ENCODE measurements at regions not wholly inside any gene's neighbourhood (a gene's known extent, or its start where the extent isn't known, plus 50 kb on each side); places are given as distances from the start of the nearest gene placed in this dataset.

GRCh38 chr20:52864916-52865605, 107.1 kb upstream of the TSHZ2 start:
- DNase-seq (ENCODE audit: low read depth in 1 of 2, low spot score in 1 of 2), result no peak

DNA sequence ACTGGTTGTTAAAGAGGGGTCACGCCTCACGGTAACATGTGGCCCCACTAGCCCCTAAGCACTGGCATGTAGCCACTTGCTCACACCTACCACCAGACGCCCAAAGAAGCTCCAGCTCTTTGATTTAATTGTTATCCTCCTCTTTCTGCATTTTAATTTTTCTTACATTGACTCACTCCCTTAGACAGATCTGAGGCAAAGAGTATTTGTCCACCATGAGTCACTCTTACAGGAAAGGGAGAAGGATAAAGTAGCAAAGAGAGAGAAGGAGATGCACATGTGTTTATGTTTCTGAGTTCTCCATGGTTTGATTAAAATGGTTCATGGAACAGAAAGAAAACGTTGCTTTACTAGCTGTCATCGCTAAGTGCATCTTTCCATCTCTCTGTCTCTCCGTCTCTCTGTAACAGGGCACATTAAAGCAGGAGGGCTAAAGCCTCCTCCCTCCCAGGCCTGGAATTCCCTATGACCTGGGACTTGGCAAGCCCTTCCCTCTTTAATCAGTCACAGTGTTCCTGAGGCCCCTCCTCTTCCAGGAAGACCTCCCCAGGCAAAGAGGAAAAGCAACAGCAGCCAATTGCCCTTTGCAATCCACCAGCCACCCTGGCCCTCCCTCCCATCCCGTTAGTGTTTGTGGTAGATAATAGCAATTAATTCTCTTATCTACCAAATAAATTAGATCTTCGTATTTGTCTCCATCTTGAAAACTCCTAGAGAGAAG, 112.8 kb upstream of the TSHZ2 start:
- no peak for DNase-seq (ENCODE audit: low read depth in 1 of 2, low spot score in 1 of 2)

DNA sequence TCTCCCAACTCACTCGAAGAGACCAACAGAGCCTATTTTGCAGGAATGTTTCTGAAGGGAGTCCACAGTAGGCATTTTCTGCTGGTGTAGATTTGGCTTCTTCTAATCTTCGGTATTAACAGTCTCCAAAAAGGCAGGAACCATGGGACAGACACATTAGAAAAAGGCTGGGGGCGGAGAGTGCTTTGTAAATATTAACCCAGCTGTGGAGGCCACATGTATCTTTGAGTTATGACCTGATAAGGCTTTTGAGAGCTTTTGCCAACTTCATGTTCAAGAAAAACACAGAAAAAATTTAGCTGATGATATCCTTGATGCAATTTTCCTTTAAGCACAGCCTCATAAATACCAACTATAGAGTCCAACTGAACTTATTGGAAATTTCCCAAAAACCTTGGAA, 119.4 kb upstream of the TSHZ2 start:
- DNase-seq (ENCODE audit: low read depth in 1 of 2, low spot score in 1 of 2), result no peak

DNA sequence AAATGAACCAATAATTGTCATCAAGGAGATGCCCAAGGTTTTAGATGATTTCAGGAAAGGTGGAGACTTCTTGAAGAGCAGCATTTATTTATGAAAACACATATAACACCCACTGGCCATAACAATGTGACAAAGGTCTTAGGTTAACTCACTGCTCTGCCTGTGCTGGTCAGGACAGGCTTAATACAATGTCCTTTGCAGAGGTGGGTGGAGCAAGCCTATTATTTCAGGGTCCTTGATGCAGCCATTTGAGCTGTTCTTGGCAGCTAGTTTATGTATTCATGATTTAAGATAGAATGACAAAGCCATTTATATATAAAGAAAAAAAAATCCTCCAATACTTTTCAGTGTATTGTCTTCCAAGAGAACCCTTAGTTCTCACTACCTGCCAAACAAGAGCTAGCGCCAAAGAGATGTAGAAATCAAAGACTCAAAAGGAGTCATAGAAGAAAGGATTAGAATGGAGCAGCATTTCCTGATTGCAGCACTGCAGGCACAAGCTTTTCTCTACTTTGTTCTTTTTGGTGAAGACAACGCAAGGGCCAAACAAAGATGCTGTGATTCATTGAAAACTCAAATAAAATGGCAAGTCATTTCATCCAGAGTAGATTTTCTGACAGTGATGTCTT, 124.3 kb upstream of the TSHZ2 start:
- DNase-seq (ENCODE audit: low read depth in 1 of 2, low spot score in 1 of 2), result no peak

DNA sequence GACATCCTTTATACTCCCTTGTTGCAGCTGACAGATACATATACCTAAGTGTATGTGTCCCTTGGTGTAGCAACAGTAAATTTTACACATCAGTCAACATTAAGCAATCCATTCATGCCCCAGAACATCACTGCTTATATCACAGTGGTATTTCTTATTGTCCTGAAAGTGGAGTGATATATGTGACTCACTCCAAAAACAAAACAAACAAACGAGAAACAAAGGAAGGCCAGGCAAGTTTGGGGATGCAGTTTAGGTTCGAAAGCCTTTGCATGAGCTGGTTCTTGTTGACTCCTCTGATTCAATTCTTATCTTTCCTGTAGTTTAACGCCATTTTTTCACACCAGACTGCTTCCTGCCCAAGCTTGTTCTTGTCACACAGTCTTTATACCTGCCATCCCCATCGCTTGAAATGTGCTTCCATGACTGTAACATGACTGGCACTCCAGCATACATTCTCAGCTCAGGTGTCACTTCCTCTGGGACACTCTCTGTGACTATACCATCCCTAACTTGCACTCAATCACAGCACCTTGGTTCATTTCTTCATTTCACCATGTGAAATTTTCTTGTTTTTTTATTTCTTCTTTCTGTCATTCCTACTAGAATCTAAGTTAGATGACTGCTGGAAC, 125.0 kb upstream of the TSHZ2 start:
- DNase-seq (ENCODE audit: low read depth in 1 of 2, low spot score in 1 of 2), result no peak

DNA sequence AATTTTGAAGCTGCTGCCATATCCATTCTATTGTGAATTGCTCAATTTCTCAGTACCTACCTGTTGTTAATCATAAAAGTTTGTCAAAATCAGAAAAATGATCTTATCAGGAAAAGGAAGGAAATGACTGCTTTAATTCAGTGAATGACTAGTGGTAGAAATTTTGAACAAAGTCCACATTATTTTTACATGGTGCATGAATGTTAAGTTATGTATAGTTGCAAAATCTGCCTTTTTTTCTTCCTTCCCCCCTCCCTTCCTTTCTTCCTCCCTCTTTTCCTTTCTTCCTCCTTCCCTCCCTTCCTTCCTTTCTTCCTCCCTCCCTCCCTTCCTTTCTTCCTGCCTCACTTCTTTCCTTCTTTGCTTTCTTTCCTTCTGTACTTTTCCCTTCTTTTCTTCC, 127.1 kb upstream of the TSHZ2 start:
- no peak for DNase-seq (ENCODE audit: low read depth in 1 of 2, low spot score in 1 of 2)

DNA sequence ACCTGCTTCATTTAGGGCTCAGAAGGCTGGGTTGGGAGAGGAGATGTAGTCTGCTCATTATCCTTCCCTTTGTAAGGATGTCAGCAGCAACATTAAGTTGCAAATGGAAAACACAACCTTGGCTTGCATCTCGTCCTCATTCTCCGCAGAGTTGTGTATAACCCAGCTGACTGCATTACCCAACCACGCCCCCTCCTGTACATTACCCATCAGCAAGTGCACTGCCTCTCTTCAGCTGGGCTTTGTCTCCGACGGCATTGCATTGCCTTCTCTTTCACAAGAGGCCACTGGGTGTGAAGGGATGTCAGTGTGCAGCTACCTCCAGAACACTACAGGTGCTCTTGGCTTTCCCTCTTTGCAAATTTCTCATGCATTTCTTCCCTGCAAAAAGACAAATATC, 128.7 kb upstream of the TSHZ2 start:
- no peak for DNase-seq (ENCODE audit: low read depth in 1 of 2, low spot score in 1 of 2)

GRCh38 chr20:52841003-52841402, 131.2 kb upstream of the TSHZ2 start:
- DNase-seq (ENCODE audit: low read depth in 1 of 2, low spot score in 1 of 2), result no peak

DNA sequence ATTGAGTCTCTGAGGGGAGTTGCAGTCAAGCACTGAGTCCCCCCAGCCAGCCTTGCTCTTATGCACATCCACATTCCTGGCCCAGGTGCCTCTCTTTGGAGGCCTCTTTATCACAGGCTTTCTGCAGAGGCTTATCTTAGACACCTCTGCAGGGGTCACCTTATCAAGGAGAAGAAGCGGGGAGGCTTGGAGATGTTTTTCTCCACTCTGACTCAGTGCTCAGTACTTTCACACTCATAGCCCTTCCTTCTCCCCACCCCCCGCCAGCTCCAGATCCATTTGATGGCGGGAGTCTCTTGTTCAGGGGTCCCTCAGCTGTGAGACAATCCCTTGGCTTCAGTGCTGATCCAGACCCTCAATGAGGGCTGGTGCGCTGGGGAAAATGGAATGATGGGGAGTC, 132.1 kb upstream of the TSHZ2 start:
- no peak for DNase-seq (ENCODE audit: low read depth in 1 of 2, low spot score in 1 of 2)

DNA sequence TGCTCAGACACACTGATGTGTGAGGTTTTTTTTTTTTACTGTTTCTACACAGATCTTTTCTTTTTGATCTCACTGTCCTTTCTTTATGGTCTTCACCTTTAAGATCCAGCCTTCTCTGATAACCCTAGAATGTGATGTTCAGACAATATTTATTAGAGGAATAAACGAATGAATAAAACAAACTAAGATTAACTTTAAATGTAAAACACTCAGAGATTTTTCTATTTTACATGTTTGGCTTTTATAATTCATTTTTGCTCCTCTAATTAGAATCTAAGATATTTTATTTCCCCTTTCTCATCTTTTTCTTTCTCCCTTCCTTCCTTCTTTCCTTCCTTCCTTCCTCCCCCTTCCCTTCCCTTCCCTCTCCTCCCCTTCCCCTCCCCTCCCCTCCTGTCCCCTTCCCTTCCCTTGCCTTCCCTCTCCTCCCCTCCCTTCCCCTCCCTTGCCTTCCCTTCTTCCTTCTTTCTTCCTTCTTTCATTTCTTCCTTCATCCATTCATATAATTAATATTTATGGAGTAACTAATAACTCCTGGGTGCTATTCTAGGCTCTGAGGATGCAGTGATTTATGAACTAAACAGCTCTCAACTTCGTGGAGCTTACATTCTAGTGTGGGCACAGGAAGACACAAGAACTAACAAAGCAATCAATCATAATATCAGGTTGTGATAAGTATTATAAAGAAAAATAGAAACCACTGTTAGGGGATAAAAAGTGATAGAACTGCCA, 133.5 kb upstream of the TSHZ2 start:
- no peak for DNase-seq (ENCODE audit: low read depth in 1 of 2, low spot score in 1 of 2)

DNA sequence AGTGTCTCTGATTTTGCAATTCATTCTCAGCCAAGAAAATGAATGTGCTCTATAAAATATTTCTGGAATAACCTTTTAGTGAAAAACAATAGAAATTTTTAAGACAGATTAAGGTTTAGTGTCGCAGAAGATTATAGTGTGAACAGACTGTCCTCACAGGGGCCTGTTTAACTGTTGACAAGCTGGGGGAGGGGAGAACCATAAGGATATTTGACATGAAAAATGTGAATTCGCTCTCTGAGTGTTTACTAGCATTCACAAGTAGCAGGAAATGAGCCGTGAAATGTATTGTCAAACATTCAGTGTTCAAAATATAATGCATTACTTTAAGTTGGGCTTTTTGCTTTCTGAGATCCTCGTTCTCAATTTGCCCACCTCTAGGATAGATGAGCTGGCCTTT, 134.8 kb upstream of the TSHZ2 start:
- DNase-seq (ENCODE audit: low read depth in 1 of 2, low spot score in 1 of 2), result no peak

DNA sequence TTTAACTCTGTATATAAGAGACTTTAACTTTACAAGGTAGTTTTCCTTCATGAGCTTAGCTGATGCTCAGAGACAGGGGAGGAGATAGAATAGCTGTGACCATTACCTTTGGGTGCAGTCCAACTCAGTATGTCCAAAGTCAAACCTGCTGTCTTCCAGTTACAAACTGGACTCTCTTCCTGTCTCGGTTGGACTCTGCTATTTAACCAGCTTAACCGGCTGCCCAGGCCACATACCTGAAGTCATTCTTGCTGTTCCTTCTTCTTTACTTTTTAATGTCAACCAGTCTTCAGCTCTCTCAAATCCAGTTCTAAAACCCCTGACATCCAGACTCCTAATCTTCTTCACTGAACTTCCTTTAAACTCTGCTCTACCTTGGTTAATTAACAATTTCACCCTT, 138.3 kb upstream of the TSHZ2 start:
- DNase-seq (ENCODE audit: low read depth in 1 of 2, low spot score in 1 of 2), result no peak

DNA sequence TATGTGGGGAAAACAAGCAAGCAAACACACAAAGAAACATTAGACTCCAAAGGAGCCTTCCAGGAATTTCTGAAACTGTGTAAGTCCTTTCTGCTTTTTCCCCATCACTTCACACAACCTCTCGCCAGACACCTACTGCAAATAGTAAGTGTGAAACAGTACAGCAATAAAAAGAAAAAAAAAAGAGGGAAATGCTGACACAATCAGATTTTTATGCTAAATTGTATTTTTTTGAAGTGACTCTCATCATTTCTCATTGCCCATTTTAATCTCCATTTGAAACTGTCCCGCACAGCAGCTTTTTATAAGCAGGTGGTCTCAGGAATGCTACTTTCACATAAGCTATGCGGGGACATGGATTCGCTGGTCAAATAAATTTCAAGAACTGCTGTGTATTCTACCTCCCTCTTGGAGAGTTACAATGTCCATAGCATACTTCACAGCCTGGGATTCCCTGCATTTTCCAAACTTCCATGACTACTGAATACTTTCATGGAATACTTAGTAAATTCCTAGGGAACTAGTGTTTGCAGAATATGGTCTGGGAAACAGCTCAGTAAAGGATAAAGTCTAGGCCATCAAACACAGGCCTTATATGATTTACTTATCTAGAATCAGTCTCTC, 139.9 kb upstream of the TSHZ2 start:
- DNase-seq (ENCODE audit: low read depth in 1 of 2, low spot score in 1 of 2), result no peak

DNA sequence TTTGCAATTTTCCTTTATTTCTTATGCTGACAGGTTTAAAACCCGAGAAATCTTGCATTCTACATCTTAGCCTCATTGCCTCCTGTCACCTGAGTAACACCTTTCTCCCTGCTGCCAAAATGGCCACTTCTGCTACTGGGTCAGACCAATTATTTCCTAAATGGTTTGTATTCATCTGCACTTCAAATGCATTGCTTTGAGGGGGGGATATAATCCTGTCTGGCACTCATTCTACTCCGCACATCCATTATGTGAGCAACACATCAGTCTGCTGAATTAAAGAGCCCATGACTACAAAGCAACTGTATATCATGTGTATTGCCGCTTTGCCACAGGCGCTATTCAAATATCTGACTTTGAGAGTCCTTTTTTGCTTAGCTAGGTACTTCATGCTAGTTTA, 141.6 kb upstream of the TSHZ2 start:
- DNase-seq (ENCODE audit: low read depth in 1 of 2, low spot score in 1 of 2), result no peak

GRCh38 chr20:52829111-52829510, 143.0 kb upstream of the TSHZ2 start:
- no peak for DNase-seq (ENCODE audit: low read depth in 1 of 2, low spot score in 1 of 2)

DNA sequence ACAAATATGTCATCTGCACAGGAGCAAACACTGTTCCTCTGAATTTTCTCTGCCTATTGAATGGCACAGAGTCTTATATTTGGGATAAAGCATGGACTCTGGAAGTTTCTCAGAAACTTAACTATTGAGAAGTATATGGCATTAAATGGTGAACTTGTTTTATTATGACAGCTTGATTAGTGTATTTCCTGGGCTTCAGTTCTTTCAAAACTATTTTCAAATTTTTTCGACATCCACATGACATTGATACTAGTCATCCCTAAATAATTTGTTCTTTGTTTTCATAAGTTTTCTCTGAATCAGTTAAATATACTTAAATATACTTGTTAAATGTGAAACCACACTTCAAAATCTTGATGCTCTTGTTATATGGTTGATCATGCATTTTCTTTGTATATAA, 144.0 kb upstream of the TSHZ2 start:
- DNase-seq (ENCODE audit: low read depth in 1 of 2, low spot score in 1 of 2), result no peak

GRCh38 chr20:52826722-52827121, 145.4 kb upstream of the TSHZ2 start:
- no peak for DNase-seq (ENCODE audit: low read depth in 1 of 2, low spot score in 1 of 2)

DNA sequence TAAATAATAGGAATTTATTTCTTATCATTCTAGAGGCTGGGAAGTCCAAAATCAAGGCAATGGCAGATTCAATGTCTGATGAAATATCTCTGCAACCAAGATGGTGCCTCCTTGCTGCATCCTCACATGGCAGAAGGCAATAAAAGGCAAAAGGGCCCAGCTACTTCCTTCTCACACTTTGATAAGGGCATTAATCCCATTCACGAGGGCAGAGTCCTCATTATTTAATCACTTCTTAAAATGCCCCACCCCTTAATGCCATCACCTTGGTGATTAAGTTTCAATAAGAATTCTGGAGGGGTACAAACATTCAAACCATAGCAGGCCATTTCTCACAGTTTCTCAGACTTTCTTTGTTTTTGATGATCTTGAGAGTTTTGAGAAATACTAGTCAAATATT, 145.8 kb upstream of the TSHZ2 start:
- no peak for DNase-seq (ENCODE audit: low read depth in 1 of 2, low spot score in 1 of 2)

DNA sequence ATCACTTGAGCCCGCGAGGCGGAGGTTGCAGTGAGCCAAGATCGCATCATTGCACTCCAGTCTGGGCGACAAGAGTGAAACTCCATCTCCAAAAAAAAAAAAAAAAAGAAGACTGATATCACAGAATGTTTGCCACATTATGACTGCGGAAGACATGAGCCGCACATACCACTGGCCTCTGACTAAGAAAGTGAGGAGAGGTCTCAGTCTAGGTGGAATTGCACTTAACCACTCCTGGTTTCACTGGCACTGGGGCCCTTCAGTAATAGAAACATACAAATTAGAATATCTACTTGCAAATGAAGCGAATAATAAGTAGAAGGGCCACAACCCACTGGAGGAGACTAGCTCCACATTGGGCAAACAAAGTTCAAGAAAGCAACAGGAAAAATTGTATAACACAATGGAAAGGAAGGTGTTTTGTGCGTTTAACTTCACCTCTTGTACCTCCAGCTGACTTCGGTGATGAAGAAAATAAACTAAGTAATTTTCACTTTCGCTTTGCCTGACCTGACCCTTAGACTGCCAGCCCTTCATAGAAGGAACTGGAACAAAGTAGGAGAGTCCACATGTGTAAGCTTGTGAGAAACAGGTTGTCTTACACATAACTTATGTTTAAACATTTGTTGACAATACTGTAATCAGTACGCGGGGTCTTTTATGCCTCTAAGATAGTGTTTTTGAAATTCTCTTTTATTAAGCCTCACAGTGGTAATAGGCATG, 147.5 kb upstream of the TSHZ2 start:
- no peak for DNase-seq (ENCODE audit: low read depth in 1 of 2, low spot score in 1 of 2)

DNA sequence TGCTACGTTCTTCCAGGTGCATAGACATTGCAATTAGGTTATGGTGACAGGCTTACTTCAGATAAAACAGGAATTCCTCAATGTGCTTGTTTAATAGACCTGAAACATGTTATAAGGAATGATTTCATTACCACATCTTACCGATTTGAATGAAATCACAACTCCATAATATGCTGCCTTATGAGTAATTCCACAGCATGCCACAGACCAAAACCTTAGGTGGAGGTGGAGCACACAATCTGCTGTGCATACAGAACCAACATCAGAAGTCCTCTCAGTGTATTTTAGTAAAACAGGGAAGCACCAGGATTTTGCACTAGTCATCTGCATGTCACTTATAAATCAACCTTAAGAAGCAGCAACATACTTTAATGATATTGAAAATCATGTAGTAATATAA, 148.9 kb upstream of the TSHZ2 start:
- DNase-seq (ENCODE audit: low read depth in 1 of 2, low spot score in 1 of 2), result no peak
